Activated CD4-positive, alpha-beta T cell treated with anti-CD3 and anti-CD28 coated beads, Interleukin-10, Interleukin-2, amounts not matched to agents 100 ng/mL and 50 ng/mL, durations not matched to agents 16 hours and 8 hours (primary cell): ENCODE measurements at regions not wholly inside any gene's neighbourhood (a gene's known extent, or its start where the extent isn't known, plus 50 kb on each side); places are given as distances from the start of the nearest gene placed in this dataset.
A peak's percentile ranks its signal among the peaks of the same experiment; 100 is the strongest.
"Not testable (repeated sequence)": the region's sequence is repeated elsewhere in the genome, so short reads cannot be mapped to it uniquely, and the experiment has no call there.

ENCODE experiments used
- DNase-seq: peaks from one replicate; pipeline ENCODE4 v3.0.0-alpha.2; 2020

DNA sequence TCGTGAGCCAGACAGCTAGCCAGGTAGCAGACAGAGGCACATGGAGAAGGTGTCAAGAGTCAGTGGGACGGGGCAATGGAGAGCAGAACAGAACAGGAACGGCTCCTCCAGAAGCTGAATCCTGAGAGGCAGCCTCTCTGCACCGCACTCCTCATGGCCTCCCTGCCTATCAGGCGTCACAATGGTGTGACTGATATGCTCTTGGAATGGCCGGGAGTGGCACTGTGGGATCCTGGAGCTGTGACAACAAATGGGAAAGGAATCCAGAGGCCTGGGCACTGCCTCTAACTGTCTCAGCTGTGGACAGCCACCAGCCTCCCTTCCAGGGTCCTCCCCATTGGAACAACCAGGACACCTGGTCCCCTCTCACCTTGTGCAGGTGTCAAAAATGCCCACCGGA is 89.1 kb upstream of the ID2 start:
- DNase-seq: no peak

DNA sequence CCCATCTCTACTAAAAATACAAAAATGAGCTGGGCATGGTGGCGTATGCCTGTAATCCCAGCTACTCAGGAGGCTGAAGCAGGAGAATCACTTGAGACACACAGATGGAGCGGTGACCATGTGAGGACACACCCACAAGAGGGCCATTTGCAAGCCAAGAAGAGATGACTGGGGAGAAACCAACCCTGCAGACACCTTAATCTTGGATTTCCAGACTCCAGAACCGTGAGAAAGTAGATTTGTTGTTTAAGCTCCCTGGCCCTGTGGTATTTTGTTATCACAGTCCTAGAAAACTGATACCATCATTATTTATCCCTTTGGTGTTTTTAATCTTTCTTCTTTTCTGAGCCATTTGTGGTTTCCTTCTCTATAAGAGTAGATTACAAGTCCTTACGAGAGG is 88.6 kb upstream of the ID2 start:
- no peak for DNase-seq

DNA sequence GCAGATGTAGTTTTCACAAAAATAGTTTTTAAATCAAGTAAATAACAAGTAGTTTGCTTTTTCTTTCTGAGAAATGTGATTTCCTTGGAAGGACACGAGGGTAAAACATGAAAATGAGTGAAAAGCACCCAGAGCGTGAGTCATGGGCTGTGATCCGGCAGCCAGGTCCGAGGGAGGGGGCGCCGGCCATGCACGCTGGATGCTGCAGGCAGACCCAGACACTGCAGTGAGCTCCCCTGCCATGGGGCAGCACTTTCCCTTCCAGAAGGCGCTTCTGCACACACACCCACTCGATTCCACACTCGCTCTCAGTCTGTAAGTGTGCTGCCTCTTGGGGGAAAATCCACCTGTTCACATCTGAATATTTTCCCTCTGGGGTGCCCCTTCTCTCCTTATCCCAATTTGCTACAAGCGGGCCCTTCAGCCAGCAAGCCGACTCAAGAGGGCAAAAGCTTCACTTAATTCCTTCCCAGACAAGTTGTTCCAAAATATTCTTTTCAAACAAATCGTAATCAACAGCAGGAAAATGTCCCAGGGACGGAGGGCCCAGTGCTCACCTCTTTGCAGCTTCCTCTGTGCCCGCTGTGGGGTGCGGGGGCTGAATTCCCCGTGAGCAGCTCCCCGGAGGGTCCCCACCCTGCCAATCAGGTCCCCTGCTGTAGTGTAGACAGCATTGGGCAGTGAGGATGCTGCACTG is 87.0 kb upstream of the ID2 start:
- no peak for DNase-seq

DNA sequence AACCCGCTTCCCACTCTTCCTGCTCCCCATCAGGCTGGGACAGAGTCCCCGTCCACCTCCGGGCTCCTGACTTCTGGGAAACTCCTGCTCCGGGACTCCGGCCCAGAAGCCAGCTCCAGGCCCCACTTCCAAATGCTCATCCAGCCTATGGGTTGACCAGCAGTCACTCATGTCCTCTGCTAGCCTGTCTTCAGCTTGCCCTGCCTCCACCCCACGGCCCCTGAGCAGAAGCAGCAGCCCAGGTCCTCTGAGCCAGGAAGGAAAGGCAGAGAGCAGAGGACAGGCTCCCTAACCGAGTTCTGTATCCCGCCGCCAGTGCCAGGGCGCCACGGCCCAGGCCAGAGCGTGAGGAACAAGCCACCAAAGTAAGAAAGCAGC is 86.4 kb upstream of the ID2 start:
- DNase-seq: no peak

DNA sequence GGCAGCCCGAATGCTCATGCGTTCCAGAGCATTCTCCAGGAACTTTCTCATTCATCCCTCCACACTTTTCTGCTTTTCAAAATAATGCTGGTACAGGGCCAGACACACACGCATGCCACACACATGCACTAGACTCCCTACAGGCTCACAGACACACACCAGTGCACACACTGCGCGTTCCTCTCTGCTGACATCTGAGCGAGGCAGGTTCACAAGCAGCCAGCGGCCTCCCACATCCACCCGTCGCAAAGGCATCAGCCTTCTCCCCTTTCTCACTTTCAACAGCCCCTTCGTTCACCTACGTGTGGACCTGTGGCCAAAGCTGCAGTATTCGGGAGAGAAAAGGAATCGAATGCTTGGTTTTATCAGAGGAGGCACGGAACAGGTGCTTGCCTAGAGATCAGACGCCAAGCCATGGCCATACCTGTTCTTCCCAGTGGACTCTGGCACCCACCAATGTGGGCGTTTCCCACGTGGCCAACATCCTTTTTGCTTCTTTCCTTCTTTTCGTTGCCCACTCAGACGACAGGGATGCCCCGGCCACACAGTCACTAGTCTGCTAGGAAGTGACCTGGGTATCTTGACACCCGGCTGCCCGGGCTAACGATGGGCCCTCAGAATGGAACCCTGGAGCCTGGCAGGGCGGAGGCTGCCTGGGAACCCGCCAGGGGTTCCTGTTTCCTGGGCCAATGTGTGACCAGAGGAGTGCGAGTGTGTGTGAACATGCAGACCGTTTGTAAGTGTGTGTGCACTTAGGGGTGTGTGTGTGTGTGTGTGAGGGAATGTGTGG is 85.8 kb upstream of the ID2 start:
- no peak for DNase-seq

DNA sequence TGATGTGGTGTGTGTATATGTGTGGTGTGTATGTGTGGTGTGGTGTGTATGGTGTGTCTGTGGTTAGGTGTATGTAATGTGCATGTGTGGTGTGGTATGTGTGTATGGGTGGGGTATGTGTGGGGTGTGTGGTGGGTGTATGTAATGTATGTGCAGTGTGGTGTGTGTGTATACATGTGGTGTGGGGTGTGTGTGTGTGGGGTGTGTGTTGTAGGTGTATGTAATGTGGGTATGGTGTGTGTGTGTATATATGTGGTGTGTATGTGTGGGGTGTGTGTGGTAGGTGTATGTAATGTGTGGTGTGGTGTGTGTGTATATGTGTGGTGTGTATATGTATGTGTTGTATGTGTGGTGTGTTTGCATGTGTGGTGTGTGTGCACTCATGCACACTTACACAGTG is 84.8 kb upstream of the ID2 start:
- no peak for DNase-seq

DNA sequence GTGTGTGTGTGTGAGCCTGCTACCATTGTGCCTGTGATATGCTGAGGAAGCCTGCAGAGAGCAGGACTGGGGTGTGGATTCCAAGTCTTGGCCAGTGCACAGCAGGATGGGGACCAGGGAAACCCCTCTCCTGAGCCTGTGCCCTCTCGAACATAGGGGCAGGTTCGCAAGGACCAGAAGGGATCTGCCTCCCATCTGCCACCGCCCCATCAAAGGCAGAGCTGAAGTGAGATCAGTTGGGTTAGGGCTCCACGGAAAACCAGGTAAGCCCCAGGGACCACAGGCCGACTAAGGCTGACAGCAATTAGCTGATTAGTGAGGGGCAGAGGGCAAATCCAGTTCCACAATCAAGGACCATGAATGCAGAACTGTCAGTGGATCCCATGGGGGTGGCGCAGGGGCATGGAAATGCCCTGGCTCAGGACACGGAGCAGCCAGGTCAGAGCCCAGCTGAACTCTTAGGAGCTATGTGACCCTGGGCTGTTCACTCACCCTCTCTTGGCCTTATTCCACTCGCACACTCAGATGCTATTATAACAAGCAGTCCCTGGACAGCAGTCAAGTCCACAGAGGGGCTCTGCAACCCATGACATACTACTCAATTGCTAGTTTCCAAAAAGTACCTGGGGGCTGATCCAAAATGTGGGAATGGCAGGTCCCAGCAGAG is 84.2 kb upstream of the ID2 start:
- no peak for DNase-seq

DNA sequence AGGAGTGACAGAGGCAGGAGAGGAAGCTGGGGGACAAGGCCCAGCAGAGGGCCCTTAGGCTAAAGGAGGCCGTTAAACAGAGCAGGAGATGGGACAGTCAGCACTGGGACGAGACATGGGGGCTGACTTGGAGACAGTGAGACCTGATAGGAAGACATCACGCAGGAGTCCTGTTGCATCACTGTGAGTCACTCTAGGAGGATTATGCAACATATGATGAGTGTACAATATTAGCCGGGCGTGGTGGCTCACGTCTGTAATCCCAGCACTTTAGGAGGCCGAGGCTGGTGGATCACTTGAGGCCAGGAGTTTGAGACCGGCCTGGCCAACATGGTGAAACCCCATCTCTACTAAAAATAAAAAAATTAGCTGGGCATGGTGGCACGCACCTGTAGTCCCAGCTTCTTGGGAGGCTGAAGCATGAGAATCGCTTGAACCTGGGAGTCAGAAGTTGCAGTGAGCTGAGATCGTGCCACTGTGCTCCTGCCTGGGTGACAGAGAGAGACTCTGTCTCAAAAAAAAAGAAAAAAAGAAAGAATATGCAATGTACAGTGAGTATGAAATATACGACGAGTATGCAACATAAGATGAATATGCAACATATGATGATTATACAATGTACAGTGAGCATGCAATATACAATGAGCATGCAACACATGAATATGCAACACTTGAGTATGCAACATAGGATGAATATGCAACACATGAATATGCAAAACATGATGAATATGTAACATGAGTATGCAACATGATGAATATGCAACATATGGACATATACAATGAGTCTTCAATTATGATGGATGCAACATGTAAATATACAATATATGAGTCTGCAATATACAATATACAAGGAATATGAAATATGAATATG is 83.3 kb upstream of the ID2 start:
- no peak for DNase-seq

DNA sequence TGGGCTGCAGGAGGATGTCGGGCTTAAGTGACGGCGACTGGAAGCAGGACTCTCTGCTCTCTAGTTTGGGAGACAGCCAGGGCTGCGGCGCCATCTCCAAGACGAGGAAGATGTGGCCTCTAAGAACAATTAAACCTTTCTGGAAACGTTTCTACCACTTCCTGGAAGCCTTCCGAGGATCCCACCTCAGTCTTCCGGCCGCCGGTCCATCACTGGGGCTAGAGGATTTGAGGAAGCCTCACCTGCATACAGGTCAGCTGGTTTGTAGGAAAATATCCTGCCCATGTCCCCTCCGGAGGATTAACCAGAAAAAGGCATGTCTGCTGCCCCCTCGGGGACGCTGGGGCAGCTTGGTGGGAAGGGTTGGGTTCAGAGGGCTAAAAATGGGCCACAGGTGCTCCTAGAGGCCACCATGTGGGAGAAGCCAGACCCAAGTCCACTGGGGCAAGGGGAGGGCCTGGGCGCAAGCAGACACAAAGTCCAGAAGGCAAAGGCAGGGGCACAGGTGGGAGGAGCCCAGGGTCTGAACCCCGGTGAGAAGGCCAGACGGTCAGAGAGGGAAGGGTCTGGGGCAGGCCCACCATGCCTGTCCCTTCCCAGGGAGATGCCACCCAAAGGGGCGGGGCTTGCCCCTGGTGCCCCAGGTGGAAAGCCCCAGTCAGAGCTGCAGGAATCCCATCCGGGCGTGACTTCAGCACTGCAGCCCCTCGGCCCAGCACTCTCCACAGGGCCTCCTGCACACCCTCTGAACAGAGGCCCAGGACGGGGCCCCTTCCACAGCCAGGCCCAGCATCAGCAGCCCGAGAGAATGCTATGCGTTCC is 82.2 kb upstream of the ID2 start:
- no peak for DNase-seq

DNA sequence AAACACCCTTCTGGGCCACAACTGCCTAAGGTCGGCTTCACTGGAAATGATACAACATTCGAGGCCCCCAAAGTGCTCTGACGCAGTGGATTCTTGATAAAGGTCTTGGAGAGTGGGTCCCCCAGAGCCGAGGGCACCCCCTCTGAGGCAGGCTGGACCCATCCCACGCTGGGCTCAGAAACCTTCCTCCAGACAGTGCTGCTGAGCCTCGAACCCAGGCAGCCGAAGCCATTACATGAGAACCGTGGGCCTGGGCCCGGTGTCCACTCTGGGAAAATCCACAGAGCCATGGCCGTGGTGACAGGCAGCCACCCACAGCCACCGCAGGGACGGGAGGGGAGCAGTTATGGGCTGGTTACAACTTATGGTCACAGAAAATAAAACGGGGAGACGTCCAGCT is 81.4 kb upstream of the ID2 start:
- no peak for DNase-seq

DNA sequence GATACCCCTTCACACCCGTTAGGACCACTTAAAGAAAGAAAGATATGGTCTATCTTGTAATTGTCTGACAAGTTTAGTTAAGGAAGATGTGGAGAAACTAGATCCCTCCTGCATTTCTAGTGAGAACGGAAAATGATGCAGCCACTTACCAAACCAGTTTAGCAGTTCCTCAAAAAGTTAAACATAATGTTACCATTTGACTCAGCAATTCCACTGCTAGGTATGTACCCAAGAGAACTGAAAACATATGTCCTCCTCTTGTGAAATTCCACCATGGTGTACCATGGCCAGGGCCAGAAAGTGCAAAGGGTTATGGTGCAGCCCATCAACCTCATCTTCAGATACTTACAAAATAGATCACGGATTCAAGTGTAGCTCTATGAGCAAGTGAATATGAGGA is 79.0 kb upstream of the ID2 start:
- DNase-seq: no peak

DNA sequence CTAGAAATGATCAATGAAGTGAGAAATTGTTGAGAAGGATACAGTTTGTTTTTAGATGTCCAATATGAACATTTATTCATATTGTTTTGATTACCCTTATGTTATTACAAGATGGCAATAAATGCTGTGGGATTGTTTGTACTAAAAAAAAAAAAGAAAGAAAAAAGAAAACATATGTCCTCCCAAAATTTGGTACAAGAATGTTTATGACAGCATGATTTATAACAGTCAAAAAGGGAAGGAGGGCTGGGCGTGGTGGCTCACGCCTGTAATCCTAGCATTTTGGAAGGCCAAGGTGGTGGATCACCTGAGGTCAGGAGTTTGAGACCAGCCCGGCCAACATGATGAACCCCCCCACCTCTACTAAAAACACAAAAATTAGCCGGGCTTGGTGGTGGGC is 78.5 kb upstream of the ID2 start:
- DNase-seq: not testable (repeated sequence)

DNA sequence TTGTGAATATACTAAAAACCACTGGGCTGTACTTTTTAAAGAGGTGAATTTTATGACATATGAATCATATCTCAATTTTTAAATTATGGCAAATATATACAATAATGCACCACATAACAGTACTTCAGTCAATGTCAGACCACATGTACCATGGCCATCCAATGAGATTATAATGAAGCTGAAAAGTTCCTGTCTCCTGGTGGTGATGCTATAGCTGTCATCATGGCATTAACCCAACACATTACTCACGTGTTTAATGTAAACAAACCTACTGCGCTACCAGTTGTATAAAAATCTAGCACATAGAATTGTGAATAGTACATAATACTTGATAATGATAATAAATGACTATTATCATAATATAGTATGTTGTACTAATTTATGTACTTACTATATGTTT is 77.6 kb upstream of the ID2 start:
- no peak for DNase-seq

DNA sequence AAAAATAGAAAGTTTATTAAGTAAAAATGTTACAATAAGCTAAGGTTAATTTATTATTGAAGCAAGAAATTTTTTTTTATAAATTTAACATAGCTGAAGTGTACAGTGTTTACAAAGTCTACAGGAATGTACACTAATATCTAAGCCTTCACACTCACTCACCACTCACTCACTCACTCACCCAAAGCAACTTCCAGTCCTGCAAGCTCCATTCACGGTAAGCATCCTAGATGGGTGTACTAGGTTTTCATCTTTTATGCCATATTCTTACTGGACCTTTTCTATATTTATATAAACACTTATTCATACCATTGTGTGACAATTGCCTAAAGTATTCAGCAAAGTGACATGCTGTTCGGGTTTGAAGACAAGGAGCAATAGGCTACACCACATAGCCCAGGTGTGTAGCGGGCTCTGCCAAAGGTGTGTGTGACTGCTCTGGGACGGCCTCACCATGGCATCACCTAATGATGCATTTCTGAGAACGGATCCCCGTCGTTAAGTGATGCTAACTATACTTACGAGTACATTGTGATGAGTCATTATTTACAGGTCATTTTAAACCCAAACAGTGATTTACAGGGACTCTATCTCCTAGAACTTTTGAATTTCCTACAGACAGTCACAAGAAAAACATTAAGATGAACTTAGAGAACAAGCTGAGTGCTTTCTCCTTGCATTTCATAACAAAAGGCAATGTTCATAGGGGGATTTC is 76.3 kb upstream of the ID2 start:
- DNase-seq: peak; percentile 26

DNA sequence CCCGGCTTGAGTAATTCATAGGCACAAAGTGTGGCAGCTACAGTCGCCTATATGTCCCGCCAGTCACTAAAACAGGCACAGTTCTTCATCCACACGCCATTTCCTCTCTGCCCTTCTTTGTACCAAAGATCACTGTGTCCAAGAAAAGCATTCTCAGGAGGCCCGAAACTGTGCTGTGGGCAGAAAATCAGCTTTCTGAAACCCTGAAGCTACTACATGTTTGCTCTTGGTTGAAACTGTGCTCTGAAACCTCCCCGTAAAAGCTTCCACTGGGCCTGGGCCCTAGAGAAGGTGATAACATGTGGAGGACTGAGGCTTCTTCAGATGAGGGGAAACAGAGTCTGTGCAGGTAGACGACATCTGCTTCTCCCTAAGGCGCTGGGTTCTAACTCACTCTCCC is 75.6 kb upstream of the ID2 start:
- DNase-seq: peak; percentile 28

DNA sequence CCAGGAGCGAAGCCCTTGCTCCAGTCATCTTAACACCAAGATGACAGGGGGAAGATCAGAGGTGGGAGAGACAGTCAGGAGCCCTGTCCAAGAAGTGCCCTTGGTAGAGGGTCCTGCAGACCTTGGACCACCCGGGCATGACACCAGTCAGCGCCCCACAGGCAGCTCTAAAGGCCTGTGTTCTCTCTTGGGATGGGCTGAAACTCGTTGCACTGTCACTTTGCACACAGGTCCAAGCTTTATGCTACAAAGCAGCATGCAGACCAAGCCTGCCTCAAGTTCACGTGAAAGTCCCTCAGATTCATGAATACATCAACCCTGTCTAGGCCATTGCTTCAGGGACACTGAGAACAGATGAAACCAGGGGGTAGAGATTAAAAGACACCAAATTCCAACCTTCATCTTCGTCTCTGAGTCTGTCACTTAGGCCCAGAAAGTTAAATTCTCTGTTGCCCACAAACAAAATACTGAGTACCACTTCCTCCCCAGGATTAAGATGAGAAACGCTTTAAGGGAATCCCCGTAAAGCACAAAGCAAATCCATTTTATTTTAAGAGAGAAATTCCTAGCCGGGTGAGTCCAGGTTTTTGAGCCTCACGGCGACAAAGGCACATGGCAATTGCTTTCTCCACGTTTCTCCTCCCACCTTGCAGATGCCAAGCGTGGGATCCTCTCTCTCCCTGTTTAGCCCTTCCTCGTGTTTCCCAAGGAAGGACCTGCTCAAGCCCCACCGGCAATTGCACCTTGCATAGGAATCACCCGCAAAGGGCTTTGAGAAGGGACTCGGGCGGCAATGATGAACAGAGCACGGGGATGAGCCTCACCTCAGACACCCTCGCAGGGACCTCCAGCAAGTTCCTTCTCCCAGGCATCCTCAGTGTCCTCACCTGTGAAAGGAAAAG is 75.0 kb upstream of the ID2 start:
- DNase-seq: no peak

DNA sequence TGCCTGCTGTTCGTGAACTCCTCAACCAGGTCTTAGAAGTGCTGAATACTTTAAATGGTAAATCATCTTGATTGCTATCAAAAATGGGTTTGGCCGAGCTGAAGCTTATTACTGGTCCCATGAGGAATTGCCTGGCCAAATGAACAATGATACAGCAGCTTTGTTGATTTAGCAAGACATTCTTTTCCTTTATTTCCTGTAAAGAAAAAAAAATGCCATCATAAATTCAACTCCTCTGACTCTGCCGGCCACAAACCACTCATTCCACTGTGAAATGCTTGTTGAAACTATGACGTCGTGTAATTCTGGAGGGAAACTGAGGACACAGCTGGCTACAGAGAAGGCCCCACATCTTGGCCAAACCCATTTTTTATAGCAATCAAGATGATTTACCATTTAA is 74.2 kb upstream of the ID2 start:
- no peak for DNase-seq

DNA sequence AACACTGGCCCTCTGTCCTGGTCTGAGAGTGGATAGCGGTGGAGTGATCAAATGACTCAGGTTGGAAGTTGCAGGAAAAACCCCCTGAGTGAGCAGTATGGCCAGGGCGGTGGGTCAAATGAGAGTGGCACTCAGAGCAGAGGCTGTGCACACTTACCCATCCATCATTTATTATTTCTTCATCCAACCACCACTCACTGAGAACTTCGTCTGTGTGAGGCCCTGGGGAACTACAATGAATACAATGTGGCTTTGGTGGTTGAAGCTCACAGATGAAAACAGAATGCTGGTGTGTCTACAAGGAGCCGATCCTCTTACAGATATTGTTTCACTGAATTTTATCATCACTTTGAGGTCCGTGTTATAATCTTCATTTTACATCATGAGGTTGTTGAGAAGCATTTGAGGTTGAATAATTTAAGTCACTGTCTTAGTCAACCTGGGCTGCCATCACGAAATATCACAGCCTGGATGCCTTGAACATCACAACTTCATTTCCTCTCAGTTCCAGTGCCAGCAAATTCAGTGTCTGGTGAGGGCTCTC is 73.4 kb upstream of the ID2 start:
- peak; percentile 88 for DNase-seq

DNA sequence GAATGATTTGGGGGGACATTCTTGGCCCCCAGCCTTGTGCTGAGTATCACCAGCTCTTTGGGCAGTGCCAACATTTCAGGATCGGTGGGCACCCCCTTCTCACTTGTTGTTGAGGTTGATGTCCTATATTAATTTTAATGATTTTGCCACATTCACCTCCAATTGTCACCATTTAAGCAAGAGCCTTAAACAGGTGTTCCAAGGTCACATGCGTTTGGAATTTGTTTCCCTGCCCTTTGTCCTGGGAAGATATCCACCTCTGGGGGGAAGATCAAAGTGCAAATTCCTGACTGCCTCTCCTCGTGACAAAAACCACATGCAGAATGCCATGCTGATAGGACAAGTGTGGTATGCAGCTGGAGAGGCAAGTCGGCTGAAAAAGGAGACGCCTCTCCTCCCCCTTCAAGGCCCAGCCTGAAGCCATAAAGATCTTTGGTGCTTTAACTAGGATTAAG is 72.5 kb upstream of the ID2 start:
- DNase-seq: no peak

DNA sequence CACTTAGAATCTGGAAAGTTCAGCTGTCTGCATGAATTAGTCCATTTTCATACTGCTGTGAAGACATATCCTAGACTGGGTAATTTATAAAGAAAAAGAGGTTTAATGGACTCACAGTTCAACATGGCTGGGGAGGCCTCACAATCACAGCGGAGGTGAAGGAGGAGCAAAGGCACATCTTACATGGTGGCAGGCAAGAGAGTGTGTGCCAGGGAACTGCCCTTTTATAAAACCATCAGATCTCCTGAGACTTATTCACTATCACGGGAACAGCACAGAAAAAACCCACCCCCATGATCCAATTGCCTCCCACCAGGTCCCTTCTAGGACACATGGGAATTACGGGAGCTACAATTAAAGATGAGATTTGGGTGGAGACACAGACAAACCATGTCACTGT is 71.1 kb upstream of the ID2 start:
- DNase-seq: not testable (repeated sequence)
